Trophoblast cell (in vitro differentiated cells and primary cell): ENCODE measurements at regions not wholly inside any gene's neighbourhood (a gene's known extent, or its start where the extent isn't known, plus 50 kb on each side); places are given as distances from the start of the nearest gene placed in this dataset.

ENCODE experiments used
- DNase-seq, 2 donors: peaks; one replicate each; pipeline ENCODE4 v3.0.0-alpha.2; 2016
- H2AFZ ChIP-seq: 2 replicates; pipeline ENCODE4 v1.6.1; 2013; ENCODE audit warnings: low read length, moderate library complexity, mild to moderate bottlenecking; ENCODE audit not compliant: insufficient read depth, poor library complexity
- H2AK5ac ChIP-seq: 2 replicates; pipeline ENCODE4 v1.6.1; 2013; ENCODE audit warnings: mild to moderate bottlenecking, low read length
- H2BK120ac ChIP-seq: 2 replicates; pipeline ENCODE4 v1.6.1; 2013; ENCODE audit warnings: low read length, mild to moderate bottlenecking, moderate library complexity; ENCODE audit not compliant: insufficient read depth, poor library complexity
- H2BK12ac ChIP-seq: 2 replicates; pipeline ENCODE4 v1.6.1; 2013; ENCODE audit warnings: mild to moderate bottlenecking, low read length, moderate library complexity
- H2BK5ac ChIP-seq: 2 replicates; pipeline ENCODE4 v1.6.1; 2013; ENCODE audit warnings: low read length, low read depth, moderate library complexity, mild to moderate bottlenecking; ENCODE audit not compliant: poor library complexity
- H3K14ac ChIP-seq: 2 replicates; pipeline ENCODE4 v1.6.1; 2013; ENCODE audit warnings: mild to moderate bottlenecking, low read length
- H3K18ac ChIP-seq: 2 replicates; pipeline ENCODE4 v1.6.1; 2013; ENCODE audit warnings: mild to moderate bottlenecking, low read length
- H3K23ac ChIP-seq: 2 replicates; pipeline ENCODE4 v1.6.1; 2013; ENCODE audit warnings: low read length
- H3K27ac ChIP-seq: 2 replicates; pipeline ENCODE4 v1.5.1; 2013; ENCODE audit warnings: low read depth, mild to moderate bottlenecking, inconsistent platforms, low read length, moderate library complexity
- H3K27me3 ChIP-seq: 2 replicates; pipeline ENCODE4 v1.6.1; 2013; ENCODE audit warnings: inconsistent platforms, mild to moderate bottlenecking, low read length, moderate library complexity; ENCODE audit not compliant: insufficient read depth
- H3K36me3 ChIP-seq, 2 experiments: 1 replicate in 1 of 2; 2 replicates in 1 of 2; pipeline ENCODE4 v1.6.1; 2013; ENCODE audit warnings: low read length in 2 of 2, mild to moderate bottlenecking in 2 of 2, moderate library complexity in 1 of 2; ENCODE audit not compliant: insufficient read depth in 2 of 2, control insufficient read depth in 1 of 2
- H3K4ac ChIP-seq: 2 replicates; pipeline ENCODE4 v1.6.1; 2013; ENCODE audit warnings: low read depth, mild to moderate bottlenecking, low read length, moderate library complexity
- H3K4me1 ChIP-seq, 2 experiments: 1 replicate in 1 of 2; 2 replicates in 1 of 2; pipeline ENCODE4 v1.6.1; 2013; ENCODE audit warnings: low read length in 2 of 2, mild to moderate bottlenecking in 2 of 2, moderate library complexity in 1 of 2; ENCODE audit not compliant: insufficient read depth in 2 of 2, control insufficient read depth in 1 of 2
- H3K4me2 ChIP-seq: 2 replicates; pipeline ENCODE4 v1.6.1; 2013; ENCODE audit warnings: inconsistent platforms, mild to moderate bottlenecking, low read length, moderate library complexity
- H3K4me3 ChIP-seq: 2 replicates; pipeline ENCODE4 v1.5.1; 2013; ENCODE audit warnings: mild to moderate bottlenecking, low read depth, low read length, inconsistent platforms
- H3K79me1 ChIP-seq: one replicate; pipeline ENCODE4 v1.6.1; 2013; ENCODE audit warnings: low read length
- H3K79me2 ChIP-seq: 2 replicates; pipeline ENCODE4 v1.6.1; 2013; ENCODE audit warnings: low read length, mild to moderate bottlenecking; ENCODE audit not compliant: control insufficient read depth, insufficient read depth, poor library complexity
- H3K9ac ChIP-seq: 2 replicates; pipeline ENCODE4 v1.6.1; 2013; ENCODE audit warnings: mild to moderate bottlenecking, low read length
- H3K9me3 ChIP-seq: 2 replicates; pipeline ENCODE4 v1.6.1; 2013; ENCODE audit warnings: low read depth, mild to moderate bottlenecking, control low read depth, inconsistent platforms, low read length; ENCODE audit not compliant: insufficient read depth
- H4K12ac ChIP-seq: 2 replicates; pipeline ENCODE4 v1.6.1; 2013; ENCODE audit warnings: low read depth, mild to moderate bottlenecking, low read length, moderate library complexity
- H4K8ac ChIP-seq: 2 replicates; pipeline ENCODE4 v1.6.1; 2013; ENCODE audit warnings: low read depth, mild to moderate bottlenecking, low read length, moderate library complexity
- H4K91ac ChIP-seq: one replicate; pipeline ENCODE4 v1.6.1; 2013; ENCODE audit warnings: low read depth, mild to moderate bottlenecking, low read length, moderate library complexity
- WGBS: extraction: QIAGEN DNeasy Blood & Tissue Kit; methylation state at CpG from one replicate; pipeline ENCODE4 v1.1.7; 2013; ENCODE audit warnings: missing lambda C conversion rate; ENCODE audit not compliant: insufficient read length, insufficient coverage; ENCODE audit errors: extremely low coverage; 5-methylcytosine and 5-hydroxymethylcytosine counted together

- Histone ChIP-seq H3K27me3 (no peaks in the 10 kb centered on the region), H2AK5ac (no peak overlapping the region), H4K8ac (no peak overlapping the region), H4K12ac (no peak overlapping the region), H3K36me3 (no peaks in the 10 kb centered on the region), H3K79me1 (no peaks in the 10 kb centered on the region), H3K27ac (no peak overlapping the region), H3K79me2 (no peaks in the 10 kb centered on the region), H2AFZ (no peak overlapping the region), H2BK5ac (no peak overlapping the region), H3K9me3 (peaks cover 2% of the 10 kb centered on the region), H3K4me2 (no peak overlapping the region), H3K23ac (no peak overlapping the region), H3K4me3 (no peak overlapping the region), H3K9ac (no peak overlapping the region), H2BK12ac (no peak overlapping the region), H3K4me1 (no peaks in the 10 kb centered on the region), H3K4ac (no peak overlapping the region), H3K14ac (no peak overlapping the region), H4K91ac (no peak overlapping the region), H2BK120ac (no peak overlapping the region), H3K18ac (no peak overlapping the region)
- no CpG with 5 or more reads among the region's 47 CpGs for WGBS
- DNase-seq: no peak
Measured at GRCh38 chr9:118809160-118809625, 560.0 kb downstream of the BRINP1 start.

- H3K27ac ChIP-seq: no peak overlapping the region
- no peak overlapping the region for H2BK120ac ChIP-seq
- H3K36me3 ChIP-seq: no peaks in the 10 kb centered on the region
- no peak overlapping the region for H3K4ac ChIP-seq
- H3K23ac ChIP-seq: no peak overlapping the region
- H4K8ac ChIP-seq: no peak overlapping the region
- no peak overlapping the region for H3K4me3 ChIP-seq
- no peak overlapping the region for H2AK5ac ChIP-seq
- no peaks in the 10 kb centered on the region for H3K4me1 ChIP-seq
- no peak overlapping the region for H3K14ac ChIP-seq
- no peaks in the 10 kb centered on the region for H3K27me3 ChIP-seq
- no peaks in the 10 kb centered on the region for H3K79me1 ChIP-seq
- no peak overlapping the region for H2AFZ ChIP-seq
- no peaks in the 10 kb centered on the region for H3K79me2 ChIP-seq
- H2BK5ac ChIP-seq: no peak overlapping the region
- no peak overlapping the region for H4K12ac ChIP-seq
- no peak overlapping the region for H3K4me2 ChIP-seq
- DNase-seq: no peak
- H3K18ac ChIP-seq: no peak overlapping the region
- H3K9ac ChIP-seq: no peak overlapping the region
- no peak overlapping the region for H4K91ac ChIP-seq
- no peaks in the 10 kb centered on the region for H3K9me3 ChIP-seq
- no peak overlapping the region for H2BK12ac ChIP-seq
Measured at GRCh38 chr9:118829334-118829733, 539.9 kb downstream of the BRINP1 start.

GRCh38 chr9:118832371-118832770, 536.9 kb downstream of the BRINP1 start:
- Histone ChIP-seq H3K9ac (no peak overlapping the region), H2BK120ac (no peak overlapping the region), H2BK12ac (no peak overlapping the region), H3K36me3 (no peaks in the 10 kb centered on the region), H4K8ac (no peak overlapping the region), H3K9me3 (no peaks in the 10 kb centered on the region), H2BK5ac (no peak overlapping the region), H4K12ac (no peak overlapping the region), H3K4me3 (no peak overlapping the region), H3K4me1 (no peaks in the 10 kb centered on the region), H3K27ac (no peak overlapping the region), H4K91ac (no peak overlapping the region), H3K4ac (no peak overlapping the region), H2AK5ac (no peak overlapping the region), H3K23ac (no peak overlapping the region), H3K4me2 (no peak overlapping the region), H3K79me1 (no peaks in the 10 kb centered on the region), H3K14ac (no peak overlapping the region), H3K27me3 (no peaks in the 10 kb centered on the region), H2AFZ (no peak overlapping the region), H3K79me2 (no peaks in the 10 kb centered on the region), H3K18ac (no peak overlapping the region)
- no peak for DNase-seq
- no CpG with 5 or more reads among the region's 5 CpGs for WGBS

- no peak overlapping the region for H3K4ac ChIP-seq
- no peak overlapping the region for H4K8ac ChIP-seq
- H3K9ac ChIP-seq: no peak overlapping the region
- H2BK12ac ChIP-seq: no peak overlapping the region
- H3K27me3 ChIP-seq: no peaks in the 10 kb centered on the region
- no peak overlapping the region for H2AK5ac ChIP-seq
- no peak overlapping the region for H3K14ac ChIP-seq
- no peak overlapping the region for H4K91ac ChIP-seq
- WGBS: no CpG with 5 or more reads among the region's 2 CpGs
- no peaks in the 10 kb centered on the region for H3K9me3 ChIP-seq
- no peak overlapping the region for H3K23ac ChIP-seq
- H3K79me1 ChIP-seq: no peaks in the 10 kb centered on the region
- no peak overlapping the region for H3K4me3 ChIP-seq
- no peak for DNase-seq
- H3K36me3 ChIP-seq: no peaks in the 10 kb centered on the region
- no peaks in the 10 kb centered on the region for H3K79me2 ChIP-seq
- no peak overlapping the region for H3K27ac ChIP-seq
- H2AFZ ChIP-seq: no peak overlapping the region
- no peak overlapping the region for H2BK5ac ChIP-seq
- H3K18ac ChIP-seq: no peak overlapping the region
- no peak overlapping the region for H3K4me2 ChIP-seq
- H3K4me1 ChIP-seq: no peaks in the 10 kb centered on the region
- no peak overlapping the region for H4K12ac ChIP-seq
- H2BK120ac ChIP-seq: no peak overlapping the region
Measured at GRCh38 chr9:118836891-118837290, 532.3 kb downstream of the BRINP1 start.
